IMR-90 (cell line): ENCODE measurements at regions not wholly inside any gene's neighbourhood (a gene's known extent, or its start where the extent isn't known, plus 50 kb on each side); places are given as distances from the start of the nearest gene placed in this dataset.

Source experiments
- ATAC-seq: fragments of 200-7000 bp; cut with Tn5 transposase; 2 replicates; pipeline ENCODE4 v1.9.1; 2020; ENCODE audit warnings: low read depth, mild to moderate bottlenecking, moderate library complexity
- BruUV-seq: library from RNA; stranded (reverse); fragments of 400-500 nt; replicated peaks from 2 replicates; lab custom pipeline; 2021; lab: Mats Ljungman, UMichigan
- CTCF ChIA-PET: fragments of 300-600 bp; formaldehyde crosslinking; extraction: SDS; loops from one replicate; lab custom pipeline; 2021; ENCODE audit warnings: antibody characterized with exemption; lab: Yijun Ruan, JAX
- POLR2A ChIA-PET: fragments of 300-600 bp; sonication (Branson Sonifier 250); formaldehyde crosslinking; loops from one replicate; lab custom pipeline; 2022; ENCODE audit warnings: antibody characterized with exemption; ENCODE audit not compliant: unreplicated experiment; lab: Charles Lee
- DNase-seq: peaks from one replicate; pipeline ENCODE4 v3.0.0; 2013
- H2AFZ ChIP-seq: replicated peaks from 2 replicates; pipeline ENCODE3; 2013; ENCODE audit warnings: low read length, mild to moderate bottlenecking; ENCODE audit not compliant: poor library complexity
- H2AK5ac ChIP-seq: 2 replicates; pipeline ENCODE4 v1.6.1; 2013; ENCODE audit warnings: low read depth, low read length, inconsistent platforms
- H2AK9ac ChIP-seq: replicated peaks from 2 replicates; pipeline ENCODE3; 2013; ENCODE audit warnings: mild to moderate bottlenecking, low read depth, low read length, moderate library complexity; ENCODE audit not compliant: poor library complexity
- H2BK120ac ChIP-seq: 2 replicates; pipeline ENCODE4 v1.6.1; 2013; ENCODE audit warnings: low read depth, low read length, inconsistent platforms
- H2BK15ac ChIP-seq: 3 replicates; pipeline ENCODE4 v1.6.1; 2013; ENCODE audit warnings: low read depth, low read length, inconsistent platforms
- H2BK20ac ChIP-seq: 2 replicates; pipeline ENCODE4 v1.6.1; 2013; ENCODE audit warnings: low read depth, mild to moderate bottlenecking, inconsistent platforms, low read length, moderate library complexity
- H2BK5ac ChIP-seq: 2 replicates; pipeline ENCODE4 v1.6.1; 2013; ENCODE audit warnings: mild to moderate bottlenecking, low read depth, low read length, inconsistent platforms; ENCODE audit not compliant: poor library complexity, severe bottlenecking
- H3K14ac ChIP-seq: replicated peaks from 2 replicates; pipeline ENCODE4 v1.6.1; 2013; ENCODE audit warnings: low read depth, low read length, inconsistent platforms
- H3K18ac ChIP-seq: 2 replicates; pipeline ENCODE4 v1.6.1; 2013; ENCODE audit warnings: low read depth, low read length, control low read depth
- H3K23ac ChIP-seq: 2 replicates; pipeline ENCODE4 v1.6.1; 2013; ENCODE audit warnings: low read depth, low read length, inconsistent platforms
- H3K27ac ChIP-seq: 2 replicates; pipeline ENCODE4 v1.5.1; 2013; ENCODE audit warnings: mild to moderate bottlenecking, control low read depth, low read length; ENCODE audit not compliant: insufficient read depth
- H3K27me3 ChIP-seq: 2 replicates; pipeline ENCODE4 v1.6.1; 2013; ENCODE audit warnings: low read length; ENCODE audit not compliant: control insufficient read depth, insufficient read depth
- H3K36me3 ChIP-seq: 2 replicates; pipeline ENCODE4 v1.6.1; 2013; ENCODE audit warnings: low read length, mixed read lengths; ENCODE audit not compliant: control insufficient read depth, insufficient read depth
- H3K4ac ChIP-seq: 2 replicates; pipeline ENCODE4 v1.6.1; 2013; ENCODE audit warnings: low read depth, low read length, inconsistent platforms
- H3K4me1 ChIP-seq: 2 replicates; pipeline ENCODE4 v1.6.1; 2013; ENCODE audit warnings: low read length, mixed read lengths; ENCODE audit not compliant: control insufficient read depth, insufficient read depth
- H3K4me2 ChIP-seq: 2 replicates; pipeline ENCODE4 v1.6.1; 2013; ENCODE audit warnings: low read depth, mild to moderate bottlenecking, control low read depth, low read length, moderate library complexity
- H3K4me3 ChIP-seq: 2 replicates; pipeline ENCODE4 v1.5.1; 2013; ENCODE audit warnings: low read depth, mild to moderate bottlenecking, control low read depth, low read length, moderate library complexity; ENCODE audit not compliant: insufficient read depth
- H3K56ac ChIP-seq: 2 replicates; pipeline ENCODE4 v1.6.1; 2013; ENCODE audit warnings: low read length, inconsistent platforms; ENCODE audit not compliant: insufficient read depth; ENCODE audit errors: extremely low read depth
- H3K79me1 ChIP-seq, 2 experiments: 2 replicates each; pipeline ENCODE4 v1.6.1; 2013; ENCODE audit warnings: low read length in 2 of 2, inconsistent platforms in 1 of 2, low read depth in 1 of 2
- H3K9ac ChIP-seq: 2 replicates; pipeline ENCODE4 v1.6.1; 2013; ENCODE audit warnings: low read depth, low read length, control low read depth
- H3K9me1 ChIP-seq: 2 replicates; pipeline ENCODE4 v1.6.1; 2013; ENCODE audit warnings: low read length, inconsistent platforms; ENCODE audit not compliant: insufficient read depth
- H3K9me3 ChIP-seq: 2 replicates; pipeline ENCODE4 v1.6.1; 2013; ENCODE audit warnings: low read length; ENCODE audit not compliant: control insufficient read depth, insufficient read depth
- H4K20me1 ChIP-seq: 2 replicates; pipeline ENCODE4 v1.6.1; 2013; ENCODE audit warnings: low read length, inconsistent platforms; ENCODE audit not compliant: insufficient read depth
- H4K5ac ChIP-seq: 2 replicates; pipeline ENCODE4 v1.6.1; 2013; ENCODE audit warnings: mild to moderate bottlenecking, low read depth, low read length, control low read depth
- H4K8ac ChIP-seq, 2 experiments: 2 replicates each; pipeline ENCODE4 v1.6.1; 2013; ENCODE audit warnings: low read depth in 2 of 2, low read length in 2 of 2, control low read depth in 1 of 2, inconsistent platforms in 1 of 2
- H4K91ac ChIP-seq: 2 replicates; pipeline ENCODE4 v1.6.1; 2013; ENCODE audit warnings: low read depth, low read length, inconsistent platforms; ENCODE audit not compliant: insufficient read depth
- BHLHE40 ChIP-seq: fragments of 150-350 bp; IDR thresholded peaks from 2 replicates; pipeline ENCODE4 v1.6.1; 2016; ENCODE audit warnings: mild to moderate bottlenecking, low read depth, low read length
- CEBPB ChIP-seq: IDR thresholded peaks from 2 replicates; pipeline ENCODE4 v1.6.1; 2012; ENCODE audit warnings: low read depth, low read length, improper control_type of control experiment
- FOS ChIP-seq: fragments of 150-350 bp; IDR thresholded peaks from 2 replicates; pipeline ENCODE4 v1.6.1; 2016; ENCODE audit warnings: low read depth, low read length
- MAFK ChIP-seq: IDR thresholded peaks from 2 replicates; pipeline ENCODE4 v1.6.1; 2012; ENCODE audit warnings: low read depth, low read length, improper control_type of control experiment
- MAZ ChIP-seq: IDR thresholded peaks from 2 replicates; pipeline ENCODE4 v1.6.1; 2012; ENCODE audit warnings: low read depth, mild to moderate bottlenecking, low read length, improper control_type of control experiment, moderate library complexity, borderline replicate concordance
- MXI1 ChIP-seq: IDR thresholded peaks from 2 replicates; pipeline ENCODE4 v1.6.1; 2012; ENCODE audit warnings: low read depth, mild to moderate bottlenecking, low read length, moderate library complexity, borderline replicate concordance
- NFE2L2 ChIP-seq: fragments of 150-350 bp; IDR thresholded peaks from 2 replicates; pipeline ENCODE4 v1.6.1; 2016; ENCODE audit warnings: low read depth, mild to moderate bottlenecking, low read length
- RAD21 ChIP-seq: IDR thresholded peaks from 2 replicates; pipeline ENCODE4 v1.6.1; 2012; ENCODE audit warnings: low read length, improper control_type of control experiment
- RCOR1 ChIP-seq: IDR thresholded peaks from 2 replicates; pipeline ENCODE4 v1.6.1; 2012; ENCODE audit warnings: mild to moderate bottlenecking, low read length, improper control_type of control experiment; ENCODE audit not compliant: insufficient replicate concordance
- SMC3 ChIP-seq: fragments of 150-350 bp; IDR thresholded peaks from 2 replicates; pipeline ENCODE4 v1.6.1; 2016; ENCODE audit warnings: low read depth, mild to moderate bottlenecking, antibody characterized with exemption, low read length, moderate library complexity
- WGBS, 2 experiments: methylation state at CpG; one replicate each; pipeline versions ENCODE4 v1.1.5 to v1.1.7; 2013; ENCODE audit warnings: missing lambda C conversion rate in 2 of 2; ENCODE audit not compliant: insufficient read length in 1 of 2; ENCODE audit errors: extremely low coverage in 2 of 2; 5-methylcytosine and 5-hydroxymethylcytosine counted together
- dilution Hi-C: fragments of 300-500 bp; cut with HindIII; formaldehyde crosslinking; loops from one replicate; pipeline ENCODE4 v1.14.3; 2018; ENCODE audit warnings: low sequenced_read_pairs; ENCODE audit not compliant: unreplicated experiment
- in situ Hi-C: fragments of 300-500 bp; cut with MboI; formaldehyde crosslinking; loops from 3 replicates; pipeline ENCODE4 v1.14.3; 2019; ENCODE audit warnings: low sequenced_read_pairs, inconsistent platforms, mixed read lengths
- intact Hi-C: fragments of 100-400 bp; cut with micrococcal nuclease; formaldehyde crosslinking; loops from 2 replicates; pipeline ENCODE4 v1.10.0; 2022
- TF ChIP-seq, protein P1 (sequence below): fragments of 150-350 bp; IDR thresholded peaks from 2 replicates; pipeline ENCODE4 v1.6.1; 2016; ENCODE audit warnings: low read depth, mild to moderate bottlenecking, low read length, moderate library complexity, borderline replicate concordance

DNA sequence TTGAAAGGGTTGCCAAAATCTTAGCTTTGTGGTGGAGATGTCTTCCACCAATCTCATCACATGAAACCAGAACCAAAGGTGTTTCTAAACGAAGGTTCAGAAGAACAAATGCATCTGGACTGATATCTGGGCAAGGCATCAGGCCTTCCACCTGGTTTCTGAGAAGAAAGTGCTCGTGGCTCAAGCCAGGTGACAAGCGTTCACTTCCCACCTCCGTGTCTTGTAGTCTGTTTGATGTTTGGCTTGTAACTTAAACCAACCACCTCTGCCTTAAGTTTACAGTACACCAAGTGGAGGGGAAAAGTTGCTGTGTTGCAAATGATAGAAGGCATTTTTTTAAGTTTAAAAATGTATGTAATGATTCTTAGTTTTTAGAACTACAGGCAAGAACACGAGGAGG is 66.9 kb upstream of the MAP3K7 start:
- in situ Hi-C loops (no loop called here), dilution Hi-C loops (no loop called here), intact Hi-C loops (no loop called here)
- no TSS peak for BruUV-seq
- DNase-seq: no peak
- no peak overlapping the region for H3K4ac ChIP-seq
- H3K4me3 ChIP-seq: no peak overlapping the region
- H3K9ac ChIP-seq: no peak overlapping the region
- H2BK20ac ChIP-seq: no peak overlapping the region
- H3K9me3 ChIP-seq: no peaks in the 10 kb centered on the region
- H3K27me3 ChIP-seq: no peaks in the 10 kb centered on the region
- H3K14ac ChIP-seq: no peak overlapping the region
- no peak overlapping the region for H2AFZ ChIP-seq
- H2AK9ac ChIP-seq: no peak overlapping the region
- no peak overlapping the region for H4K8ac ChIP-seq
- H3K18ac ChIP-seq: no peak overlapping the region
- no peaks in the 10 kb centered on the region for H3K79me1 ChIP-seq
- H3K27ac ChIP-seq: no peak overlapping the region
- H4K91ac ChIP-seq: no peak overlapping the region
- no peak overlapping the region for H2AK5ac ChIP-seq
- POLR2A ChIA-PET: no interaction called here
- H3K9me1 ChIP-seq: no peaks in the 10 kb centered on the region
- H3K56ac ChIP-seq: no peak overlapping the region
- no peaks in the 10 kb centered on the region for H3K36me3 ChIP-seq
- H4K20me1 ChIP-seq: no peaks in the 10 kb centered on the region
- no CpG with 5 or more reads among the region's 5 CpGs for WGBS, 2 experiments
- no peak overlapping the region for H4K5ac ChIP-seq
- TF ChIP-seq RAD21 (no peak), MXI1 (no peak), MAFK (no peak), SMC3 (no peak), NFE2L2 (no peak), CEBPB (no peak), FOS (no peak), BHLHE40 (no peak), RCOR1 (no peak), MAZ (no peak)
- TF ChIP-seq, protein P1, sequence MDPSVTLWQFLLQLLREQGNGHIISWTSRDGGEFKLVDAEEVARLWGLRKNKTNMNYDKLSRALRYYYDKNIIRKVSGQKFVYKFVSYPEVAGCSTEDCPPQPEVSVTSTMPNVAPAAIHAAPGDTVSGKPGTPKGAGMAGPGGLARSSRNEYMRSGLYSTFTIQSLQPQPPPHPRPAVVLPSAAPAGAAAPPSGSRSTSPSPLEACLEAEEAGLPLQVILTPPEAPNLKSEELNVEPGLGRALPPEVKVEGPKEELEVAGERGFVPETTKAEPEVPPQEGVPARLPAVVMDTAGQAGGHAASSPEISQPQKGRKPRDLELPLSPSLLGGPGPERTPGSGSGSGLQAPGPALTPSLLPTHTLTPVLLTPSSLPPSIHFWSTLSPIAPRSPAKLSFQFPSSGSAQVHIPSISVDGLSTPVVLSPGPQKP: no peak
- H3K4me1 ChIP-seq: no peaks in the 10 kb centered on the region
- H2BK15ac ChIP-seq: no peak overlapping the region
- CTCF ChIA-PET: no interaction called here
- H3K4me2 ChIP-seq: no peak overlapping the region
- H2BK5ac ChIP-seq: no peak overlapping the region
- H2BK120ac ChIP-seq: no peak overlapping the region
- ATAC-seq: no peak
- H3K23ac ChIP-seq: no peak overlapping the region
